GM21717 (cell line): ENCODE measurements at regions not wholly inside any gene's neighbourhood (a gene's known extent, or its start where the extent isn't known, plus 50 kb on each side); places are given as distances from the start of the nearest gene placed in this dataset.
"Not testable (repeated sequence)": the region's sequence is repeated elsewhere in the genome, so short reads cannot be mapped to it uniquely, and the experiment has no call there.

ENCODE experiments used
- ATAC-seq: cut with Tn5 transposase; IDR thresholded peaks from one replicate; pipeline ENCODE4 v1.9.1; 2021; ENCODE audit warnings: mild to moderate bottlenecking, moderate library complexity; ENCODE audit not compliant: unreplicated experiment

- ATAC-seq: no peak
Observed at GRCh38 chr3:147333098-147333497, 73.2 kb downstream of the ZIC4 start.

DNA sequence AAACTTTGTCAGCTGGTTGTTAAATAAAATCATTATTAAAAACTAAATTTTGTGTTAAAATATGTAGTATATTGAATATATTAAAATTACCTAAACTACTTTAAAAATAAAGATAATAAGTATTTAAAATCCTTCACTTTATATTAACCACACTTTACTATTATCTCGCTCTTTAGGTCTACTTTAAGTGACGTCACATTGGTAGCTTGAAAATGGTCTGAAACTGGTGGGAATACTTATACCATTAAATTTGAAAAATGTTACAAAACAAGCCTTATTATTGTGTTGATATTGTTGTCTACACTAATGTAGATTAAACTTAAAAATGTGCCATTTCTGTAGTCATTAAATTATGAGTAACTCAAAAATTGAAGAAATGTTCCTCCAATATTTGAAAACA is 77.6 kb downstream of the ZIC4 start:
- ATAC-seq: no peak

DNA sequence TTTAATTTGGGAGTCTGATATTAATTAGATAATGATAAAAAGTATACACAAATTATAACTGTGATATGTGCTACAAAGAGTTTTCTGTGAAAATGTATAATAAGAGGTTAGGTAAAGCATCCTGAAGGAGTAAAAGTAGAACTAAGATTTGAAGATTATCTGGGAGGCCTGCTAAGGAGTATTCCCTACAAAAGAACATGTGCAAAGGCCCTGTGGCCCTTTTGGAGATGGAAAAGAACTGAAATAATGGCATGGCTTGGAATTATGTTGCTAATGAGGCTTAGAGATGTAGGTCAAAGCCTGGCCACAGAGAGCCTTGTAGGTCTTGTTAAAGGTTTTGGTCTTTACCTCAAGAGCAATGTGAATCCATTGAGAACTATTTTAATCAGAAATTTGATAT is 82.0 kb downstream of the ZIC4 start:
- ATAC-seq: no peak

DNA sequence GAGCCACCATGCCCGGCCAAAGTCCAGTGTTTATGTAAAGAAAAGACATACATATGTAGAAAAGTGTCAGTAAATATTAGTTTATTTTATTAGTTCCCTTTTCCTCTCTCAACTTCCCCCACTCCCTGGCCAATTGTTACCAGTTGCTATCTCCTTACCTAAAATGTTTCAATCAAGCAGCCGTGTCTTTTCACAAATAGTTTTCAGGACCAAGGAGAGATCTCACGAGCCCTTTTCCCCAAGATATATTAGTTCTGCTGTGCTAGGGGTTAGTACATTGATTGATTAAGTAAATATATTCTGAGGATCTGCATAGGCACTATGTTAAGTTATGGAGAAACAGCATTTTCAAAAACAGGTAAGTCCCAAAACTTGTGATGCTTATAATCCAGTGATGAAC is 87.4 kb downstream of the ZIC4 start:
- ATAC-seq: no peak

DNA sequence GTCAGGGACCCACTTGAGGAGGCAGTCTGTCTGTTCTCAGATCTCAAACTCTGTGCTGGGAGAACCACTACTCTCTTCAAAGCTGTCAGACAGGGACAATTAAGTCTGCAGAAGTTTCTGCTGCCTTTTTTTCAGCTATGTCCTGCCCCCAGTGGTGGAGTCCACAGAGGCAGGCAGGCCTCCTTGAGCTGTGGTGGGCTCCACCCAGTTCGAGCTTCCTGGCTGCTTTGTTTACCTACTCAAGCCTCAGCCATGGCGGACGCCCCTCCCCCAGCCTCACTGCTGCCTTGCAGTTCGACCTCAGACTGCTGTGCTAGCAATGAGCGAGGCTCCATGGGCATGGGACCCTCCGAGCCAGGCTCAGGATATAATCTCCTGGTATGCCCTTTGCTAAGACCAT is 89.3 kb downstream of the ZIC4 start:
- not testable (repeated sequence) for ATAC-seq

- no peak for ATAC-seq
Observed at GRCh38 chr3:147313513-147313912, 92.8 kb downstream of the ZIC4 start.

DNA sequence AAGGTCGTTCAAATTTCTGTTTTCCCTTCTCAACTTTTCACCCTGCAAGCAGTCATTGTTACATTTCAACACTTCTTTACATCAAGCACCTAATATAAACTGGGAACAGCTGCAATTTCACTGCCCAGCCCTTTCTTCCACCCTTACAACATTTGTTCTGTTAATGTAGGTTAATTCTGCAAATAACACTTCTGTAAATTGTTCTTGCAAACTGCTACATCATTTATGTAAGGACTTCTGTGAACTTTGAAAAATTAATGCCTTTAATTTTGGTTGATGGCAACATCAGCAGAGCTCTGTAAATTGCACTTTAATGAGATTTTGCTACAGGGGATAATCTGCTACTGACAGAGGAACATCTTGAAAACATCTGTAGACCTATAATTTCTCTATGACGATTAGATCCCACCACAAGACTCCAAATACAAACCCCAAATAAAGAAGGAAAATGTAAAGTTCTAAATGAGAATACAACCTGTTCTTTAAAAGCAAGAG is 93.5 kb downstream of the ZIC4 start:
- ATAC-seq: no peak

- no peak for ATAC-seq
Observed at GRCh38 chr3:147311716-147312115, 94.6 kb downstream of the ZIC4 start.

DNA sequence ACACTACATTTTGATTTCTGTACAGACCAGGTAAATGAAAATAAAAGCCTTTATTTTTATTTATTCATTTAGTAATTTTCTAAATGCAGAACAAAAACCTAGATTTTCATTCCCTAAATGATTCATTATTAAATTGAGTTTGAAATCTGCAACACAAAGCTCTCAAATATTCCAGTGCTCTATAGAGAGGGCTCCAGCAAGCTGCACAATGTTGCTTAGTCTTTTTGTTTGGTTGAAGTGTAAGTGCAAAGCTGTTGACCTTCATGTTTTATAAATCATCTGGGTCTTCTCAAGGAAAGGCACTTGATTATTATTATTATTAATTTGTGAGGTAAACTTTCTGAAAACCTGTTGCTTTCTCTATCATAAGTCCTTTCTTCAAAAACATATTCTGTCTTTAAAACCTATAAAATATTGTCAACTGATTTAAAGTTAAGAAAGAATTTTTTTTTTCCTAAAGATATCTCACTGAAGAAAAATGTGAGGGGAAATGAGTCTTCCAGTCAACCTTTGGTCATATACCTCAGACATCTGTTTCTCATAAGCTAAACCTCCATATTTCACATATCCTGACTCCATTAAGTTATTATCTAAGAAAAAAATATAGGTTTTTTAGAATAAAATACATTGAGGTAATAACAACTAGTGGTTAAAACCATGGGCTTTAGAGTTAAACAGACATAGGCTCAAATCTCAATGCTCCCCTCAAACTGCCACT is 100.7 kb downstream of the ZIC4 start:
- ATAC-seq: no peak

DNA sequence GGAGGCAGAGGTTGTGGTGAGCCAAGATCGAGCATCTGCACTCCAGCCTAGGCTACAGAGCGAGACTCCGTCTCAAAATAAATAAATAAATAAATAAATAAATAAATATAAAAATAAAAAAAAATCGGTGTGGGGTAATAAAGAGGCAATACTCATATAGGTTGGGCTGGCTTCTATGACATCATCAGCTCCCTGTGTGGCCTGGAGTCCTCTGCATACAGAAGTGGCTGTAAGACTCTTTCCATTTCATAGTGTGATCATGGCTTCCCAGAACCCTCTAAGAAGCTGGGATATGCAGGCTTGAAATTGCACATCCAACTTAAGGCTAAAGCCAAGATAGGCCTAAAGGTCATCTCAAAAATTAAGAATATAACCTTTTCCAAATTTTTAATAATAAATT is 101.6 kb downstream of the ZIC4 start:
- no peak for ATAC-seq

DNA sequence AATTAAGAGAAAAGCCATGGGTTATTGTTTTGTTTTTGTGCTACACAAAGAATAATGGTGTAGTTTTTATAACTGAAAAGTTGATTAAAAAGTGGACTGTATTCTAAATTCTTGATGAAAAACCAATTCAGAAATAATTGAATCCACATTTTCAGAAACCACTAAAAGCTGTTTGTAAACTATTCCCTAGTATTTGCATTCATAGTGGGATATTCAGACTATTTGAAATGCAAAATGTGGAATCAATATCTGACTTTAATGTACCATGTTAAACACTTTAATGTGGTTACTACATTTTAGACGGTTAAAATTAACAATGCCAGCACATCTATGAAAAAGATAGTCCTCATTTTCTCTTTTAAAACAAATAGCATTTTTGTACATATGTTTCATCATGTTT is 104.6 kb downstream of the ZIC4 start:
- no peak for ATAC-seq

GRCh38 chr3:147299656-147300055 is 106.7 kb downstream of the ZIC4 start:
- no peak for ATAC-seq

DNA sequence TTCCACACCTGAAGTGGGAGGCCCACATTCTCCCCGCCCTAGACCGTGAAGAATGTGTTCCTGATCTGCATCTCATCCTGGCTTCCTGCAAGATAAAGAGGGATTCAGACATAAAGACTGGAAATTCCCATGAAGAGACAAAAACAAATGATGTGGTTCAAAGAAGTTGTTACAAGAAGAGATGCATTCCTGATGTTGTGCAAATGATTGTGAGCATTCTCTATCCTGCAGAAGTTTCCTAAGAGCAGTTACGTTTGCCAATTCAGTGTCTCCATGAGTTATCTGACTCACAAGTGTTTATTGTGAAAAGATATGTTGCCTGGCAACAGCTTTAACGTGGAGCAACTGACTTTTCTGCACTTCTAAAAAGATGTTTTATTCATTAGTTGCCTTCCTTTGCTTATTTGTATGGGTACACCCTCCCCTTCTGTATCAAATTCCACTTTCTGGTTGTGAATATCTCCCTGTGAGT is 107.8 kb downstream of the ZIC4 start:
- no peak for ATAC-seq

GRCh38 chr3:147297761-147298350 is 108.5 kb downstream of the ZIC4 start:
- ATAC-seq: no peak

DNA sequence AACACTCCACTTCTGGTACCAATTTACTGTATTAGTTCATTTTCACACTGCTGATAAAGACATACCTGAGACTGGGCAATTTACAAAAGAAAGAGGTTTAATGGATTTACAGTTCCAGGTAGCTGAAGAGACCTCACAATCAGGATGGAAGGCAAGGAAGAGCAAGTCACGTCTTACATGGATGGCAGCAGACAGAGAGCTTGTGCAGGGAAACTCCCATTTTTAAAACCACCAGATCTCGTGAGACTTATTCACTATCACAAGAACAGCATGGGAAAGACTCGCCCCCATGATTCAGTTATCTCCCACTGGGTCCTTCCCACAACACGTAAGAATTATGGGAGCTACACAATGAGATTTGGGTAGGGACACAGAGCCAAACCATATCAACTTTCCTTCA is 119.0 kb downstream of the ZIC4 start:
- not testable (repeated sequence) for ATAC-seq

GRCh38 chr3:147269907-147270306 is 136.4 kb downstream of the ZIC4 start:
- no peak for ATAC-seq

- ATAC-seq: no peak
Observed at GRCh38 chr3:147267434-147267833, 138.9 kb downstream of the ZIC4 start.

GRCh38 chr3:147257944-147258343 is 148.4 kb downstream of the ZIC4 start:
- ATAC-seq: no peak

DNA sequence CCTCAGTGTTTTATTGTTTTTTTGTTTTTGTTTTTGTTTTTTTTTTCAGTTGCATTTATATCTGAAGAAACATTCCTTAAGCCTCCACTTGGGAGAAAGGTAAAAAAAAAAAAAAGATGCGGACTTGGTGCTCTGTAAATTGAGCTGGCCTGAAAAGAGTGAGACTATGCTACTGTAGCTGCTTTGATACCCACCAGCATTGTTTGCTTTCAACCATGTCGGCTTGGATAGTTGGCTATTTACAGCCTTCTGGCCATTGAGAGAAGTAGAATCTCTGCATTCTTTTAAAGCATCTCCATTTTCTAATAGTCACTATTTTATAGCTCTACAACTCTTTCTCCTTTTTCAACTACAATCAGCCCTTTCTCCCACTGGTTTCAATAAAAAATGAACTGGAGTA is 149.6 kb downstream of the ZIC4 start:
- ATAC-seq: no peak

DNA sequence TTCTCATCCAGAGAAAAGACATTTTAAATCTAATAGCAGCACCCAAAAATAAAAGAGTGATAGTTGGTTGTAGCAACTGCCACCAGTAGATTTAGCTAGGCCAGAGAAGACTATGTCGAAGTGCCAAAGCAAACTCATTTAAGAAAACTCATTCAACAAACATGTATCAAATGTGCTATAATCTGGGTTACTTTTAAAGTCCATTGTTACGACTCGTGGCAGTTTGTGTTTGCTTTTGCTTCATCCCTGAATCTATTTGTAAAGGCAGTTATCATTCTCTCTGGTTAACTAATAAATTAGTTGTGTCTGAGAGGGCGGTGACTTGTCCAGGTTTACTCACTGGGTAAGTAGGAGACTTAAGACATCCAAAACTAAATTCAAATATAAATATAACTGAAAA is 159.4 kb downstream of the ZIC4 start:
- no peak for ATAC-seq

GRCh38 chr3:147245638-147246037 is 160.7 kb downstream of the ZIC4 start:
- ATAC-seq: not testable (repeated sequence)

GRCh38 chr3:147245022-147245421 is 161.3 kb downstream of the ZIC4 start:
- not testable (repeated sequence) for ATAC-seq

DNA sequence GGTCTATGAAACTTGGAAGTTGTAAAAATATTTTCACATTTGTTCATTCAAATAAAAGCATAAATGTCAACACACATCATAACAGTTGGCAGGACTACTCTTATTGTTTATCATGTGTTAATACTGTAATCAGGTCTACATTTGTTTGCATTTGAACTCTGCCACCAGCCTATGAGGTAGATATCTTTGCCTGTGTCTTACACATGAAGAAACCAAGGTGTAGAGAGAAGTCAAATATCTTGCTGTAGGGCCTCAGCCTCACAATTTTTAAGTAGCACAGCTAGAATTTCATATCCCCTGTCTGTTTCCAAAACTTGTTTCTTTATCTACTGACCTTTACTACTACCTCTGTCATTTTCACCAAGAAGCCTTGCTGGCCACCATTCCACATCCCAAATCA is 161.9 kb downstream of the ZIC4 start:
- ATAC-seq: no peak
